ENCODE measurements at regions not wholly inside any gene's neighbourhood (a gene's known extent, or its start where the extent isn't known, plus 50 kb on each side); places are given as distances from the start of the nearest gene placed in this dataset.
A peak's percentile ranks its signal among the peaks of the same experiment; 100 is the strongest.

GRCh38 chr21:16409352-16409751, 679.6 kb downstream of the USP25 start (continued):
- no peak for TF ChIP-seq ZNF462 (CRISPR knock-in tag; IDR thresholded peaks at IDR 0.05)

- H3K4me1 Mint-ChIP-seq: no peaks in the 10 kb centered on the region; the same call in 2 of the 3 replicates
- H3K79me2 ChIP-seq (replicated peaks; ENCODE audit: insufficient read depth): no peaks in the 10 kb centered on the region
- H3K9me3 Mint-ChIP-seq: no peaks in the 10 kb centered on the region
- no peak overlapping the region for H3K4me2 ChIP-seq
- no peaks in the 10 kb centered on the region for H3K27me3 Mint-ChIP-seq (ENCODE audit: insufficient read depth, low read depth, poor library complexity)
- H3K4me1 ChIP-seq (ENCODE audit: insufficient read depth): no peaks in the 10 kb centered on the region
- no peak overlapping the region for H3K27ac ChIP-seq (ENCODE audit: low read depth)
- peak overlapping the region; percentile 30; the same call in 1 of the 2 replicates for H2AFZ ChIP-seq
- no peak overlapping the region for H3K4me3 Mint-ChIP-seq
- DNase-seq (ENCODE audit: low spot score) (no peak), ATAC-seq (no peak)
- H3K27ac Mint-ChIP-seq: no peak overlapping the region; the same call in 1 of the 2 replicates
- H3K27me3 ChIP-seq (ENCODE audit: insufficient read depth): no peaks in the 10 kb centered on the region
- H3K36me3 Mint-ChIP-seq (ENCODE audit: low read depth): no peaks in the 10 kb centered on the region
- no peak overlapping the region for H3K4me3 ChIP-seq
- no peaks in the 10 kb centered on the region for H3K9me2 ChIP-seq (ENCODE audit: insufficient read depth)
- no peaks in the 10 kb centered on the region for H3K36me3 ChIP-seq (ENCODE audit: insufficient read depth)
- no peaks in the 10 kb centered on the region for H4K20me1 ChIP-seq (replicated peaks; ENCODE audit: insufficient read depth)
- H3F3A ChIP-seq (replicated peaks; ENCODE audit: low read depth): no peaks in the 10 kb centered on the region
- TF ChIP-seq CTCF (conservative IDR thresholded peaks at IDR 0.05; ENCODE audit: low read depth in 2 of 2) (no peak), ZNF114 (CRISPR knock-in tag; IDR thresholded peaks at IDR 0.05) (no peak), NANOG (IDR thresholded peaks at IDR 0.05; ENCODE audit: borderline replicate concordance) (no peak), REST (IDR thresholded peaks at IDR 0.05; ENCODE audit: unreplicated experiment) (no peak), EZH2phosphoT487 (IDR thresholded peaks at IDR 0.05; ENCODE audit: unreplicated experiment) (no peak)
Measured at GRCh38 chr21:16418226-16418625, 688.4 kb downstream of the USP25 start.

Data from GM23338 (cell line).